GM18907 (cell line): ENCODE measurements at regions not wholly inside any gene's neighbourhood (a gene's known extent, or its start where the extent isn't known, plus 50 kb on each side); places are given as distances from the start of the nearest gene placed in this dataset.
"Not testable (repeated sequence)": the region's sequence is repeated elsewhere in the genome, so short reads cannot be mapped to it uniquely, and the experiment has no call there.

Experiments used
- ATAC-seq: cut with Tn5 transposase; IDR thresholded peaks from one replicate; pipeline ENCODE4 v1.9.1; 2021; ENCODE audit warnings: mild to moderate bottlenecking, moderate library complexity; ENCODE audit not compliant: unreplicated experiment

GRCh38 chr4:100907465-100908454 lies 389.9 kb upstream of the EMCN start:
- no peak for ATAC-seq

GRCh38 chr4:100906973-100907372 lies 389.2 kb upstream of the EMCN start:
- no peak for ATAC-seq

DNA sequence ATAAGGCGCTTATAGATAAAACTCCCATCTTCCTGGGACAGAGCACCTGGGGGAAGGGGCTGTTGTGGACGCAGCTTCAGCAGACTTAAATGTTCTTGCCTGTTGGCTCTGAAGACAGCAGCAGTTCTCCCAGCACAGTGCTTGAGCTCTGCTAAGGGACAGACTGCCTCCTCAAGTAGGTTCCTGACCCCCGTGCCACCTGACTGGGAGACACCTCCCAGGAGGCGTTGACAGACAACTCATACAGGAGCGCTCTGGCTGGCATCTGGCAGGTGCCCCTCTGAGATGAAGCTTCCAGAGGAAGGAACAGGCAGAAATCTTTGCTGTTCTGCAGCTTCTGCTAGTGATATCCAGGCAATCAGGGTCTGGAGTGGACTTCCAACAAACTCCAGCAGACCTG lies 383.1 kb upstream of the EMCN start:
- not testable (repeated sequence) for ATAC-seq

GRCh38 chr4:100900134-100900533 lies 382.3 kb upstream of the EMCN start:
- ATAC-seq = no peak

GRCh38 chr4:100898844-100899243 lies 381.0 kb upstream of the EMCN start:
- no peak for ATAC-seq

- ATAC-seq = peak; percentile 93
Measured at GRCh38 chr4:100895556-100896197, 377.9 kb upstream of the EMCN start.

DNA sequence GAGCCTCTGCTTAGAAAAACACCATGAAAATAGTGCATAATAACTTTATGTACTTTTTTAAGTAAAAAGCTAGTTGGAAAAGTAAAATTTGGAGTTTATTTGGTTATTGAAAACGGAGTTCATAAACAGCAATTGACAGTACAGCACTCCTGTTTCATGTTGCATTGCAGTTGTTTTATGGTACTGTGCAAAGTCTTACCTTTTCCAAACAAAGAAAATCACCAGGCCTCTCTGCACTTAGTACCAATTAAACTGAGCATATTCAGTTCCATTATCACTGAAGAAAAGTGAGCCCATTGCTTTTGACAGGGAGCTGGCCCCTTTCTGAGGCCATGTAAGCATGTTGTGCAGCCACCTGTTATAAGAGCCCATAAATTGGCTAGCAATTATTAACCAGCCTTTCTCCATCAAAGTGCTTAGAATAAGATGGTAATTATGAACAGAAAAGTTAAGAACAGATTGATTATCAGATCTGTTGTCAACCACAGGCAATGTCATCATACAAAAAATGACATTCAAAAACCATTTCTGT lies 376.6 kb upstream of the EMCN start:
- ATAC-seq = peak; percentile 46

GRCh38 chr4:100891808-100892207 lies 374.0 kb upstream of the EMCN start:
- no peak for ATAC-seq

DNA sequence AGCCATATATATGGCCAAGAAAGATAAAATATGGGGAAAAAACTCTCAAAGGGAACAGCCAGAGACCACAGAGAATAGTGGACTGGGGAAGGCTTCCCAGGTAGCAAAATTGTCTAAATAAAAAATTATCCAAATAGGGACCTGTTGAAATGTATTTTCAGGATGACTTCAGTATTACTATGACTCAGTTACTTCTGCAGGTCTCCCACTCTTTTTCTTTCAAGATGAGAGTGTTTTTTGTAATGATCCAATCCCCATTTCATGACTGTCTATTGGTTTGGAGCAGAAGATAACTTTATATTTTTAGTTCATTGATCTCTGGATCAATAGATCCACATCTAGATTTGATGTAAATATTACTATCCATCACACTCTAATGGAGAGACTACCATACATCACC lies 372.1 kb upstream of the EMCN start:
- no peak for ATAC-seq

DNA sequence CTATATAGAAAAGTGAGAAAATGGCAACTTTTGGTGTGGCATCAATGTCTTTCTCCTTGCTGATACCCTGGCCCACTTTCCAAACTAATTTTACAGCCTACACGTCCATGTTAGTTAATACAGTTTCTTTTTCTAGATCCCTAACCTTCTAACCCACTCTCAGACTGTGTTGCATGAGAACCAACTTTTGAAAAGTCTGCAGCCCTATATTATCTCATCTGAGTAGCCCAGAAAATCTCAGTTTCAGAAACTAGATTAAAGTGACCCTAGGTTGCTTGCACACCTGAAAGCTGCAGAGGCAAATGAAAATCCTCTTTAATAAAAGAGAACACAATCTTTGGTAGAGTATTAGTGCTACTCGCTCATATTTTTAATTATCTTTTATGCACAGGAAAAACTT lies 371.6 kb upstream of the EMCN start:
- ATAC-seq = no peak

GRCh38 chr4:100882661-100883060 lies 364.8 kb upstream of the EMCN start:
- no peak for ATAC-seq

- no peak for ATAC-seq
Measured at GRCh38 chr4:100881283-100881682, 363.5 kb upstream of the EMCN start.

- no peak for ATAC-seq
Measured at GRCh38 chr4:100880011-100880410, 362.2 kb upstream of the EMCN start.

GRCh38 chr4:100879471-100879870 lies 361.6 kb upstream of the EMCN start:
- no peak for ATAC-seq

DNA sequence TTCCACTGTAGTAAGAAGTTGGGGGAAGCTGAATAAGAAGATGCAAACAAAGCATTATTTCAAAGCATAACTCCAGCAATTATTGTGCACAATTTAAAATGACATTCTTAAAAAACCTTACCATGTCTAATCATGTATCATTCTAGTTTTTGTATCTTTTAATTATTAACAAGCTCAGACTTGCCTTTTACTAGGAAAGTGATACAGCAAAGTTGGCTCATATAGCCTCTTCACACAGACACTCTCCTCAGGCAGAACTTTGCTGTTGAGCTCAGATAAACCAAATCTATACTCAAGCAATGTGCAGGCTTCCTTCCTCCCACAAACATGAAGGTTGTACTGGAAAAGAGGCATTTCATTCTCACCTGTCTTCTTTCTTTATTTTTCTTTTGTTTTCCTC lies 358.7 kb upstream of the EMCN start:
- ATAC-seq = no peak

GRCh38 chr4:100875296-100876068 lies 357.7 kb upstream of the EMCN start:
- no peak for ATAC-seq

DNA sequence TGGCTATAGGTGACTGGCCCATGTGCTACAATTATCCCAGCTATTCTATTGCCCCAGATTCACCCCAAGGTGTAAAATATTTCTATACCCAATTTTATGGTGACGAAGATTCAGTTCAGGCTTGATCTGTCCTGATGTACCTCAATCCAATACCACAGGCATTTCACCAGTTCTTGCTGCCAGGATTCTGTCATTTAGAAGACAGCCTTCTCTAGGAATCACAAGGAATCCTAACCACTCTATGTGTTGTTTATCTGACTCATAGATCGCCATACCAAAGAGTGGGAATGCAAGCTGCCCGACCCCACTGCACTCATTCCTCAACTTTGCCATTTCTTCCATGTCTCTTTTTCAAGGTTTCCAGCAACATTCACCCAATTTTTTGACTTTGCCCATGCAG lies 355.0 kb upstream of the EMCN start:
- ATAC-seq = no peak

DNA sequence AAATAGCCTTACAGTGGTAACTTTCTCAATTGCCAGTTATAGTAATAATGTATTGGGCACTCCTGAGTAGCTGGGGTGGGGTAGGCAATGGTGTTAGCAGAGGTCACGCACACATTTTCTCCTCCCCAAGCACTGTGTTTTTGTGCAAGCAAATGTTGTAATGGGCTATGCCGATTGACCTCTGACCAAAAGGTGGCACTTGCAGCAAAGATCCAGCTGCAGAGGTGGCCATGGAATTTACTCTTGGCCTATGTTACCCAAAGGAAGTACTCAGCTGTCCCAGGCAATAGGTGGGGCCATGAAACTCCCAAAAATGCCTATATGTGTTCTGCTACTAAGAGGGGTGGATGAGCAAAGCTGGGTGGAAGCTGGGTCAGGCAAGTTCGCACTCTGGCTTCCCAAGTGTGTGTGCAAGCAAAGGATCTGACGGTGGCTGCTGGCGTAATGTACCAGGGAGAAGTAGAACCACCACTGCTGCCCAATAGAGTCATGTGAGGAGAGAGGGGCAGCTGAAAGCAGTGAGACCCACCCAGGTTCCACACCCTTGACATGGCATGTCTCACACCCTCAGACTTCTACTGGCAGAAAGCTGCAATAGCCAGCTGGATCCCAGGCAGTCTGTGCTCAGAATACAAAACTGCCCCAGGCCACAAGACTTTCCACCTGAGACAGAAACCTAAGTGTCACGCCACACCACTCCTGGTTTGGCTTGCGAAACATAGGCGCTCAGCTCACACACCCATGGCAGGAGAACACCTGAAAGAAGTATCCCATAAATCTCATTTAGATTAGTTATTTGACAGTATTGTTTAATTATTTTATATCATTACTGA lies 353.3 kb upstream of the EMCN start:
- no peak for ATAC-seq

GRCh38 chr4:100869276-100869675 lies 351.5 kb upstream of the EMCN start:
- no peak for ATAC-seq

DNA sequence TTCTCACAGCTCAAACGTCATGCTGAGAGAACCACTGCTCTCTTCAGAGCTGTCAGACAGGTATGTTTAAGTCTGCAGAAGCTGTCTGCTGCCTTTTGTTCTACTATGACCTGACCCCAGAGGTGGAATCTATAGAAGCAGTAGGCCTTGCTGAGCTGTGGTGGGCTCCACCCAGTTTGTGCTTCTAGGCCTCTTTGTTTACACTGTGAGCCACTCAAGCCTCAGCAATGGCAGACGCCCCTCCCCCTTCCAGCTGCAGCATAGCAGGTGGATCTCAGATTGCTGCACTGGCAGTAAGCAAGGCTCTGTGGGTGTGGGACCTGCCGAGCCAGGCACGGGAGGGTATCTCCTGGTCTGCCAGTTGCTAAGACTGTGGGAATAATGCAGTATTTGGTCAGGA lies 350.5 kb upstream of the EMCN start:
- ATAC-seq = not testable (repeated sequence)
